ENCODE measurements at regions not wholly inside any gene's neighbourhood (a gene's known extent, or its start where the extent isn't known, plus 50 kb on each side); places are given as distances from the start of the nearest gene placed in this dataset.
"Not testable (repeated sequence)": the region's sequence is repeated elsewhere in the genome, so short reads cannot be mapped to it uniquely, and the experiment has no call there.

DNA sequence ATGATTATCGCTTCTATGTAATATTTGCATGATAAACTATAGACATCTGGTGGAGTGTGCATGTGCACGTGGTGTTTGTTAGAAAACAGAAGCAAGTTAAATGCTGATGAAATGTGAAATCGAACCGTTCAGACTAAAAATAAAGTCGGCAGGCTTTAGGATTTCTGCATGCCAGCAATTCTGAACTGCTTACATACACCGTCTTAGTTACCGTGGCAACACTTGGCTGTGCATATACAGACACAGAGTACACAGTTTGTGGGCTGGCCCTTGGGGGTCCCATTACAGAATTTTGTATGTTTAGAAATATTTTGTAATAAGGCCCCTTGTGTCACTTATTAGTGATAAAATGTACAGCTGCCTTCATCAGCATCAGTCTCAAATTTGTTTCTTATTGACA, 605.5 kb downstream of the RBFOX1 start:
- DNase-seq, result no peak

GRCh38 chr16:7921345-7921744, 588.7 kb downstream of the RBFOX1 start:
- no peak for DNase-seq

DNA sequence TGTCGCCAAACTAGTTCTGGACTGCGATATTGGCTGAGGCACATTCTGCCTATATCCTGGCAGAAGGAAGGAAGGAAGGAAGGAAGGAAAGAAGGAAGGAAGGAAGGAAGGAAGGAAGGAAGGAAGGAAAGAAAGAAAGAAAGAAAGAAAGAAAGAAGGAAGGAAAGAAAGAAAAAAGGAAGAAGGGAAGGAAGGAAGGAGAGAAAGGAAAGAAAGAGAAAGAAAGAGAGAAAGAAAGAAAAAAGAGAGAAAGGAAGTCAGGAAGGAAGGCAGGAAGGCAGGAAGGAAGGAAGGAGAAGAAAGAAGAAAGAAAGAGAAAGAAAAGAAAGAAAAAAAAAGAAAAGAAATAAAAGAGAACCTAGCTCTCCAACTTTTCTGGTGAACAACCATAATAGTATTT, 587.1 kb downstream of the RBFOX1 start:
- no peak for DNase-seq

GRCh38 chr16:7914748-7915147, 582.1 kb downstream of the RBFOX1 start:
- no peak for DNase-seq

DNA sequence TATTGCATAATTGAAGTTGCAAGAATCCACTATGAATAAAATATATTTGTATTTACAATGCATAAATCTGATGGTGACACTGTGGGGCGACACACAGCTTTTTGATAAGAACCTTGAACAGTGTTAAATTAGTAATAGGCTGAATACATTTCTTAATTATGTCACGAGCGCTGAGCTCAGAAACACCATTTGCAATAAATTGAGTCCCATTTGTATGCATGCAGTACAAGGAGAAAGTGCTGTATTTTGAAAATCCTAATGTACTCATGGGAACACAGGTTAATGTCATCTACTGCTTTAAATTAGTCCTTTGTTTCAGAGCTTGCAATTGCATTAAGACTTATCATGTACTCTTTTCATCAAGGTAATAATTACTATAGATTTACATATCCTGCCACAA, 579.5 kb downstream of the RBFOX1 start:
- no peak for DNase-seq

- DNase-seq, result no peak
Observed at GRCh38 chr16:7910116-7910515, 577.5 kb downstream of the RBFOX1 start.

DNA sequence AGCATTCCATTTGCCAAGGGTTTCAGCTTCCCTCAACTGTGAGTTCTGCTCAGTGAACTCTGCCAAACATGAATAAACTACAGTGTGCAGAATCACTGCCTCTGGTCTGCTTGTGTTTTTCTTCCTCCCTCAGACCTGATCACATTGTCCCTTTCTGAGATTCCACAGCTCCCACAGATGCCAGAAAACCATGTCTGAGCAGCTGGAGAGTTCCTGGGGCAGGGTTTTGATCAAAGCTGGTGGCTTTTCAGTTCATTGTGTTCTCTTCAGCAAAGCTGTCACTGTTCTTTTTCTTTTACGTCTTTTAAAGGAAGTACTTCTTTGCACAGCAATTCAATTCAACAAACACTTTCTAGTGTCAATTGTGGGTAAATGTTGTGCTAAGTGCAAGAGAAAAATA, 555.8 kb downstream of the RBFOX1 start:
- no peak for DNase-seq

DNA sequence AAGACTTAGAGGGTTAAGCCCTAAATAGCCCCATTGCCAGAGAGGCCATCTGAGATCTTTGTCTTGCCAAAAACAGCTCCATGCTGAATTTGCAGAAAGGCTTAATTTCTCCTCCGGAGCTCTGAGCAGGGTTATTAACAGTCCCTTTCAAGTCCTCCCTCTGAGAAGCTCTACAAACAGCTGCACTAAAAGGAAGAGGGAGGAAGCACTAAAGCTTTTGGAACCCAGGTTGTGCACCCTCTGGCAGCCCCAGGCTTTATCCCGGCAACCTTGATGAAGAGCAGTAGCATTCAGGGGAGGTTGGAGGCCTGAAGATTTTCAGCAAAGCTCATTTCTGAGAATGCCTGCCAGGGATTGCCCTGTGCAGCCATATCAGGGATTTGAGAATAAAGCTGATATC, 554.7 kb downstream of the RBFOX1 start:
- DNase-seq, result no peak

GRCh38 chr16:7871979-7872378, 539.3 kb downstream of the RBFOX1 start:
- DNase-seq, result no peak

DNA sequence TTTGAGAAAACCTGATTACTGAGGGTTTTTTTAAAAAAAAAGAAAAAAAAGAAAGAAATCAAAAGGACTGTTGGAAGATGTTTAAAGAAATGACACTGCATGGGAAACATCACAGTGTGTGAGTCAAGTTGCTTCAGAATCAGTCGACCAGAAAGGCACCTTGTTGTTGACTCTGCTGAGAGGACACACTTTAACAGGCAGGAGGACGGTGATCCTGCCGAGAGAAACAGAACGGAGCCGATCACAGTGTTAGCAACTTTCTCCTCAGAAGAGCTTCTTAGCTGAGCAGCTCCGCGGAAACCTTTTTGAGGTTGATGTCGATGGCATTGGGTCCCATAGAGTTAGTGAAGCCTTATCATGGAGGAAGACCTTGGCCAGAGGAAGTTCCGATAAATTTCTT, 538.7 kb downstream of the RBFOX1 start:
- DNase-seq, result no peak

DNA sequence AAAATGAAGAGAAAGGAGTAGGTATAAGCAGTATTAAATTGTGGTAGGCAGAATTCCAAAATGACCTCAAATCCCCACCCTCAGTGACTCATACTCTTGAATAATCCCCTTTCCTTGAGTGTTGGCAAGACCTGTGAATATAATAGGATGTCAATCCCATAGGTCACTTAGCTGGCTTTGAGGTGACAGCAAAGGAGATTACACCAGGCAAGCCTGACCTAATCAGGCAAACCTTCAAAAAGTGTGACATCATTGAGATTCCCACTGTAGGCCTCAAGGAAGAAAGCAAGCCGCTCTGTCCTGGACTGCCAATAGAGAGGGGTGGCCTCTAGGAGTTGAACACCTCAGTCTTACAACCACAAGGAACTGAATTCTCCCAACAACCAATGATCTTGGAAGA, 535.2 kb downstream of the RBFOX1 start:
- DNase-seq, result no peak

- no peak for DNase-seq
Observed at GRCh38 chr16:7866144-7866543, 533.5 kb downstream of the RBFOX1 start.

DNA sequence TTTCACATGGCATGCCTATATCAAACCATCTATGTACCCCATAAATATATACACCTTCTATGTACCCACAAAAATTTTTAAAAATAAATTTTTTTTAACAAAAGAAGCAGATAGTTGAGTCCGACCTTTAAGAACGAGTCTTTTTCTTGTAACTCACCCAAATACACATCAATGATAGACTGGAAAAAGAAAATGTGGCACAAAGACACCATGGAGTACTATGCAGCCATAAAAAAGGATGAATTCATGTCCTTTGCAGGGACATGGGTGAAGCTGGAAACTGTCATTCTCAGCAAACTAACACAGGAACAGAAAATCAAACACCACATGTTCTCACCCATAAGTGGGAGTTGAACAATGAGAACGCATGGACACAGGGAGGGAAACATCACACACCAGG, 532.7 kb downstream of the RBFOX1 start:
- not testable (repeated sequence) for DNase-seq

DNA sequence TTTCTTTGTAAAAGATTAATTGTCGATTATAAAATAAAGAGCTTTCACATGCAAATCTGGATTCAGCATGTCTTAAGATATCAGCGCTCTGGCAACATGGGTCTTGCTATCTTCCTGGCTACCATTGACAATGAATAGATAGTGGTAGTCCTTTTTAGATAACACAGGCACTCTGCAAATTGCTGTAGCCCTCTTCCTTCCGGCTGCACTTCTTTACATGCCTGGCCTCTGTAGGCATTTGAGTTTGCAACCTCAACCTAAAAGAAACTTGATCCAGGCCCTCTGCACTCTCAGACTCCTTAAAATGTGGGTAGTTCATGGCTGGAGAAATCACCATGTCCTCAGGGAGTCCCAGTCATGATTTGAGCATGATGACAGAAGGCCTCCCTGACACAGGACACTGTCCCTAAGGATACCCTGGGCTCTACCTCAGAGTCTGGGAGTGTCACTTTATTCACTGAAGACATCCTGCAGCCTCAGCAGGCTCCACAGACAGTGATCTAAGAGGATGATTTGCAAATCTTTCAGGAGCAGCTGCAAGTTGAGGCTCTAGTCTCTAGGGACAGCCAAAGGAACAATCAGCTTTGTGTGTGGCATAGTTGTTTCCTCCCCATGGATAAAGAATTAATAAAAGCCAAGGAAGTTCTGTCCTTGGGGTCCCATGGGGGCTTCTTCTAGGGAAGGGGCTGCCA, 529.4 kb downstream of the RBFOX1 start:
- no peak for DNase-seq

GRCh38 chr16:7853197-7853596, 520.6 kb downstream of the RBFOX1 start:
- DNase-seq, result no peak

DNA sequence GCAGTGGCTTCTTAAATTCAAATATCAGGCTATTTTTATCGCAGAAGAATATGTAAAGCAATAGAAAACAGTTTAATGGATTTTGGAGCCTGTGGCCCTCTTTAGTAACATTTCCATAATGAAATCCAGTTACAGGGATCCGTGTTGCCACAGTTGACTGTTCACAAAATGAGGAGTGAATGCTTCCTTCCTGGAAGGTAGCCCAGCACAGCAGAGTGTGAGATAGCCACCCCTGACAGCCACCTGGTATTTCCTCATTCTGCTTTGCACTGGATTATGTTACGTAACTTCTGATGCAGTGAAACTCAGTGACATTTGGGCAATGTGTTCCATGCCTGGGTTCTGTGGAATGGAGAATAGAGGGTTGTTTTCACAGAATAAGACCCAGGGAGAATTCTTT, 517.2 kb downstream of the RBFOX1 start:
- no peak for DNase-seq

- no peak for DNase-seq
Observed at GRCh38 chr16:7843261-7843660, 510.6 kb downstream of the RBFOX1 start.

- no peak for DNase-seq
Observed at GRCh38 chr16:7839568-7839967, 506.9 kb downstream of the RBFOX1 start.

DNA sequence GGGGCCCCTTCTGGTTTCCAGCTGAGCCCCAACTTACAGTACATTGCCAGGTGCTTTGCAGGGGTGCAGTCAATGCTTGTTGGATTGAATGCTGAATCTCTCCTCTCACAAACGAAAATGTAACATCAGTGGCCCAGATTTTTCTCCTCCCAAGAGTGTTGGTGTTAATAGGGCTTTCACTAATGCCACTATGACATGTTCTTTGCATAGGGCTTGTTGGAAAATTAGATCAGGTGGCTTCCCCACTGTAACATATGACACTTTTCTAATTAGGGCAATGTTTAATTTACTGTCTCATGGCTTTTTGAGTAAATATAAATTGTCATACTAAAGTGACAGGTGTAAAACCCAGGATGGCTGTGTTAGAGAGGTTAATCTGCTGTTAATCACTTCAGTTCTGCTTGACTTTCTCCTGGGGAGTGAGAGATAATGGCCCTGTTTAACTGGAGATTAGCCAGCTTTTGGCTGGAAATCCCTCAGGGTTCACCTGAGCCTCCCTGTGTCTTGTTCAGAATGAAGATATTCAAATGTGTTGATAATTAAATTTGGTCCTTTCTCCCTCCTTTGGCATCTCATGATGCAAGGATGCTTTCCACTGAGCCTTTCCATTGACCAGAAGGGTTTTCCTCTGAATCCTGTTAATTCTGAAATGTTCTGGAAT, 502.3 kb downstream of the RBFOX1 start:
- no peak for DNase-seq

GRCh38 chr16:7820816-7821215, 488.2 kb downstream of the RBFOX1 start:
- no peak for DNase-seq

DNA sequence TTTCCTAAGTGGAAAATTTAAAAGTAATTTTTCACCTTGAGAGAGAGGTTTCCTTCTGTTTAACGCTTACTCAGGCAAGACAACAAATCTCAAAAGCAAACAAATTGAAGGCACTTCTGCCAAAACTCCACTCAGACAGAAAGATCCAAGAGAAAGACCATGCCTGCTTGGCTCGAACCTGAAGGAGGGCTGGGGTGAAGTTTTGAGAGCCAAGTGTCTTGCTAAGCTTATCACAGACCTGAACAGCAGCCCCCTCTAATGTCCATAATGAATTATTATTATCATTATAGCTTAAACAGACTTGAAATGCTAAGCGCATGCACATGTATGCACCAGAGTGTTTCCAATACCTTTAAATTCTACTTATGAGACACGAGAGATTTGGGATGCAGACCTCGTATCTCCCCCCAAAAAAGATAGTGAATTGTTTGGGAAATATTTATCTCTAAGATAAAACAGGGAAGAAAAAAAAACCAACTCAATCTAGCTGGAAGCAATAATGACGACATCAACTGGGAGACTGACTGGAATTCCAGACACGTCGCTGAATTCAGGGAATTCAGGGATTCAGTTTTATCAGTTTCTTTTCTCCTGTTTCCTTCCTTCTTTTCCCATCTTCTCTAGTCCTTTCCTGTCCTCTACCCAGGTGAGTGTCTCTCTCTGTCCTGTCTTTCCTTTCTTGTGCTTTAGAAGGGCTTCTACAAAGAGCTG, 473.2 kb downstream of the RBFOX1 start:
- no peak for DNase-seq

DNA sequence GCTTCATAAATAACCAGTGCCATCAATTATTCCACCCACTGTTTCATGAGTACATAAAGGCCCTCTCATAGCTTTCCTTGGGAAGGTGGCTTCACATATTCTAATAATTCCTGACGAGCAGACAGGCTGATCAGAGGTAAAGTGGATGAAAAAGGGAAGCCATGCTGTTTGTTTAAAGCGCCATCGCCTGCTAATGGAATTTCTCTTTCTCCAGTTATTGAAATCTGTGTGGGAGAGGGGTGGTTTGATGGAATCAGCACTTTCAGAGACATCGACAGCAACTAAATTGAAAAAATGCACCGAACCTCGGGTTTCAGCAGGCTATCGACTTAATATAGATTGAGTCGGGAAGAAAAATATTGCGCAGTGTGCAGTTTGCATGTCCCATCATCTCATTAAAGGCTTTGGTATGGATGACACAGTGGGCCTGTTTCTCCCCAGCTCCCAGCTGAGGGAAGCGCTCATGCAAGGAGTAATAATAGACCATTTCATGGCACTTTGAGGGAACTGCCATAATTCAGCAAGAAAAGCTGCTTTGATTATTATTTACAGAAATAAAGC, 472.1 kb downstream of the RBFOX1 start:
- no peak for DNase-seq

DNA sequence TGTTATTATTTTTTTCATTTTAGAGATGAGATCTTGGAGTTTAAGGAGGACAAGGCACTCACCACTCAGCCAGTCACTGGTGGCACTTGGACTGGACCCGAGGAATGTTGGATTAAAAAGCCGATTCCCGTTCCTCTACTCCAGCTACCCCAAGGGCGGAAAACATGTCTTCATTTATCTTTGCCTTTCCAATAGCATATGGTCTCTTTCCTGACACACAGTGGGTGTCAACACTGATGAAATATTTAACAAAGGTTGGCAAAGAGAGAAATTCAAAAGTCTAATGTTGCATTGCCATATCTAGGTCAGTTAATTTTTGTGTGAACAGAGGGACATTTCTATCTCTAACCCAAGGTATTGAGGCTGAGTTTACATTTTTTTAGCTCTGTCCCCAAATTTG, 459.7 kb downstream of the RBFOX1 start:
- DNase-seq, result no peak

- no peak for DNase-seq
Observed at GRCh38 chr16:7791028-7791590, 458.5 kb downstream of the RBFOX1 start.
